ENCODE measurements at regions not wholly inside any gene's neighbourhood (a gene's known extent, or its start where the extent isn't known, plus 50 kb on each side); places are given as distances from the start of the nearest gene placed in this dataset.
"Not testable (repeated sequence)": the region's sequence is repeated elsewhere in the genome, so short reads cannot be mapped to it uniquely, and the experiment has no call there.

DNA sequence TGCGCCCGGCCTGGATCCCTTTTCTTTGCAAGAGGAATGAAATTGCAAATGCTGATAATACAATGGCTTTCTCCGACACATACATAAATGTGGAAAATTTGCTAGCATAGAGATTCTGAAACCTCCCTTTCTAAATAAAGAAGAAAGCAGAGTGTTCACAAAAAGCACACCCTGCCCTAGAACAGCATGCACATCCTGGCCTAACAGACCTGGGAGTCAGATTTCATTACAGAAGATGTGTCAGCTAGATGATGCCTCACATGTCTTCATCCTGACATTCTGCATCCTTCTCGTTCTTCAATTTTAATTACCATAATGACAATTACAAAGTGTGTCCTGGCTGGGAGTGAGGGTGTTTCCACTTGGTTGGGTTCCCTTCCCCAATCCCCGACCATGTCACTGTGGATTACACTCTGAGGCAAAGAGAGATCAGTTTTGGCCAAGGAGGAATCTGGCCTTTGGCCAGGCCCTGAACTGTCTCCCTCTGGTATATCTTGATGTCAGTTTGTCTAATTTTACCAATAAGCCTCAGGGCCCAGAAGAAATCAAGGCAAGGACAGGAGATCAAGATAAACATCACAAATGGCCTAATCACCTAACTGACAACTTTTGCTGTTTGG is 104.9 kb upstream of the SPATA12 start:
- Mint-ChIP-seq H3K27ac (no peak overlapping the region), H3K36me3 (ENCODE audit: low read depth) (no peaks in the 10 kb centered on the region), H3K27me3 (ENCODE audit: low read depth, poor library complexity) (peaks cover 4% of the 10 kb centered on the region), H3K4me3 (no peak overlapping the region), H3K9me3 (no peaks in the 10 kb centered on the region), H3K4me1 (peaks cover 36% of the 10 kb centered on the region)
- TF ChIP-seq, protein P1, sequence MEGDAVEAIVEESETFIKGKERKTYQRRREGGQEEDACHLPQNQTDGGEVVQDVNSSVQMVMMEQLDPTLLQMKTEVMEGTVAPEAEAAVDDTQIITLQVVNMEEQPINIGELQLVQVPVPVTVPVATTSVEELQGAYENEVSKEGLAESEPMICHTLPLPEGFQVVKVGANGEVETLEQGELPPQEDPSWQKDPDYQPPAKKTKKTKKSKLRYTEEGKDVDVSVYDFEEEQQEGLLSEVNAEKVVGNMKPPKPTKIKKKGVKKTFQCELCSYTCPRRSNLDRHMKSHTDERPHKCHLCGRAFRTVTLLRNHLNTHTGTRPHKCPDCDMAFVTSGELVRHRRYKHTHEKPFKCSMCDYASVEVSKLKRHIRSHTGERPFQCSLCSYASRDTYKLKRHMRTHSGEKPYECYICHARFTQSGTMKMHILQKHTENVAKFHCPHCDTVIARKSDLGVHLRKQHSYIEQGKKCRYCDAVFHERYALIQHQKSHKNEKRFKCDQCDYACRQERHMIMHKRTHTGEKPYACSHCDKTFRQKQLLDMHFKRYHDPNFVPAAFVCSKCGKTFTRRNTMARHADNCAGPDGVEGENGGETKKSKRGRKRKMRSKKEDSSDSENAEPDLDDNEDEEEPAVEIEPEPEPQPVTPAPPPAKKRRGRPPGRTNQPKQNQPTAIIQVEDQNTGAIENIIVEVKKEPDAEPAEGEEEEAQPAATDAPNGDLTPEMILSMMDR (IDR thresholded peaks at IDR 0.05): no peak
- DNase-seq: no peak

DNA sequence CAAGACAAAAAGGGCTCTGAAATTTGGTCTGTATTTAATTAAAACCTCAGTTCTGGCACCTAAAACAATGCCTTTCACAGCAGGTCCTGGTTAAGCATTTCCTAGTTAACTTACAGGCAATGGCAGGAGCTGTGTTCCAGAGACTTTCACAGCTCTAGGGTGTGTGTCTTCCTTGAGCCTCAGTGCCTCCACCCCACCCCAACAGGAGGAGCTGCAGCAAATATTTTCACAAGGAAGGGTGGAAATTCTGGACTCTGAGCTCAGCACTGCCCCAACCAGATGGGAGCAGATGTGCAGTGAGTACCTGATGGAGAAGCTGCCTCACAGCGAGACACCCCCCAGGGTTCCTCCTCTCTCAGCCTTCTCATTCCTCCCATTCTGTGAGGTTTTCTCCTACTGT is 106.3 kb upstream of the SPATA12 start:
- Mint-ChIP-seq H3K9me3 (peaks cover 4% of the 10 kb centered on the region), H3K36me3 (ENCODE audit: low read depth) (no peaks in the 10 kb centered on the region), H3K27ac (no peak overlapping the region), H3K4me3 (no peak overlapping the region), H3K4me1 (peaks cover 28% of the 10 kb centered on the region), H3K27me3 (ENCODE audit: low read depth, poor library complexity) (peaks cover 4% of the 10 kb centered on the region)
- no peak for DNase-seq
- TF ChIP-seq, protein P1 (IDR thresholded peaks at IDR 0.05): no peak

DNA sequence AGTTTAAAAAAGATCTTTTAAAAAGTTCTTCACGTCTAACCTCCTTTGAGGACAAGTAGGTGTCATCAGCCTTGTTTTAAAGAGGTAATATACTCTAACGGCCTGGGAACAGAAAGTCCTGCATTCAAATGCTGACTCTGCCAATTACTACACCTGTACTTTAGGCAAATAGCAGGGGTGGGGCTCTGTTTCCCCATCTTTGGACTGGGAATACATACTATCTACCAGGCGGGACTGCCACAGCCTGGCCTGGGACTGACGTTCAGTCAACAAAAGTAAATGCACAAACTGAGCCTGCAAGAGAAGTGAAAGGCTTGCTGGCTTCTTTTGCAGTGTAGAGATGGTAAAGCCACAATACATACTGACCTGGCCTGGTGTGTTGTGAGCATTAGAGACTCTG is 107.6 kb upstream of the SPATA12 start:
- TF ChIP-seq, protein P1 (IDR thresholded peaks at IDR 0.05): no peak
- H3K4me1 Mint-ChIP-seq: peaks cover 22% of the 10 kb centered on the region
- H3K4me3 Mint-ChIP-seq: no peak overlapping the region
- H3K27ac Mint-ChIP-seq: no peak overlapping the region
- H3K27me3 Mint-ChIP-seq (ENCODE audit: low read depth, poor library complexity): peaks cover 4% of the 10 kb centered on the region
- H3K36me3 Mint-ChIP-seq (ENCODE audit: low read depth): no peaks in the 10 kb centered on the region
- H3K9me3 Mint-ChIP-seq: peaks cover 10% of the 10 kb centered on the region
- DNase-seq: no peak

DNA sequence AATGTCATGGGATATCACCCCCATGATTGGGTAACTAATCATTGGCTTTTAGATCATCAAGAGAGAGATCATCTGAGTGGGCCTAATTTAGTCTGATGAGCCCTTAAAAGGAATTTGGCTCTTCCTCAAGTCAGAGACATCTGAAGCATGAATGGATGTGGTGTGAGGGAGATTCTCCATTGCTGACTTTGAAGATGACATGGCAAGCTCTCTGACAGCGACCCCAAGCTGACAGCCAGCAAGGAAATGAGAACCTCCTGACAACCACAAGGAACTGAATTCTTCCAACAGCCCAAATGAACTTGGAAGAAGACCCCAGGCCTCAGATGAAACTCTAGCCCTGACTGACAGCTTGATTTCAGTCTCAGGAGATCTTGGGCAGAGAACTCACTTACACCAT is 108.4 kb upstream of the SPATA12 start:
- H3K4me3 Mint-ChIP-seq: no peak overlapping the region
- H3K4me1 Mint-ChIP-seq: peaks cover 22% of the 10 kb centered on the region
- no peak overlapping the region for H3K27ac Mint-ChIP-seq
- H3K27me3 Mint-ChIP-seq (ENCODE audit: low read depth, poor library complexity): peaks cover 4% of the 10 kb centered on the region
- peaks cover 17% of the 10 kb centered on the region for H3K9me3 Mint-ChIP-seq
- DNase-seq: no peak
- TF ChIP-seq, protein P1 (IDR thresholded peaks at IDR 0.05): no peak
- H3K36me3 Mint-ChIP-seq (ENCODE audit: low read depth): no peaks in the 10 kb centered on the region

DNA sequence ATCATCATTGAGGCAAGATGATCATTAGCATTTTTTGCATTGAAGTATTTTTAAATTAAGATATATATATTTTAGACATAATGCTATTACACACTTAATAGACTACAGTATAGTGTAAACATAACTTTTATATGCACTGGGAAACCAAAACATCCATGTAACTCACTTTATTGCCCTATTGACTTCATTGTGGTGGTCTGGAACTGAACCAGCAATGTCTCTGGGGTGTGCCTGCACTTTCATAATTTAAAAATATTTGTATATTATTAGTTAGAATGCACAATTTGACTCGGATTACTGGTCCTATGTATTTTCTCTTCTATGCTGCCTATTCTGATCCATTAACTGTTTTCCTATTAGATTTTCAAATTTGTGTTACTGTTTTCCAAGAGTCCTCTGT is 109.1 kb upstream of the SPATA12 start:
- Mint-ChIP-seq H3K4me3 (no peak overlapping the region), H3K27ac (no peak overlapping the region), H3K36me3 (ENCODE audit: low read depth) (peaks cover 3% of the 10 kb centered on the region), H3K9me3 (peaks cover 23% of the 10 kb centered on the region), H3K4me1 (peaks cover 20% of the 10 kb centered on the region), H3K27me3 (ENCODE audit: low read depth, poor library complexity) (peaks cover 4% of the 10 kb centered on the region)
- TF ChIP-seq, protein P1 (IDR thresholded peaks at IDR 0.05): no peak
- no peak for DNase-seq

DNA sequence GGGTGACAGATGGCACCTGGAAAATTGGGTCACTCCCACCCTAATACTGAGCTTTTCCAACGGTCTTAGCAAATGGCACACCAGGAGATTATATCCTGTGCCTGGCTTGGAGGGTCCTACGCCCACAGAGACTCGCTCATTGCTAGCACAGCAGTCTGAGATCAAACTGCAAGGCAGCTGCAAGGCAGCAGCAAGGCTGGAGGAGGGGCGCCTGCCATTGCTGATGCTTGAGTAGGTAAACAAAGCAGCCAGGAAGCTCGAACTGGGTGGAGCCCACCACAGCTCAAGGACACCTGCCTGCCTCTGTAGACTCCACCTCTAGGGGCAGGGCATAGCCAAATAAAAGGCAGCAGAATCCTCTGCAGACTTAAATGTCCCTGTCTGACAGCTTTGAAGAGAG is 115.1 kb upstream of the SPATA12 start:
- Mint-ChIP-seq H3K36me3 (ENCODE audit: low read depth) (peaks cover 19% of the 10 kb centered on the region), H3K9me3 (peaks cover 47% of the 10 kb centered on the region)
- not testable (repeated sequence) for DNase-seq; H3K27me3 Mint-ChIP-seq (ENCODE audit: low read depth, poor library complexity); H3K4me3 Mint-ChIP-seq; H3K27ac Mint-ChIP-seq; H3K4me1 Mint-ChIP-seq

Measured in nephron progenitor cell (in vitro differentiated cells).